Head of caudate nucleus (tissue), 42 donors: ENCODE measurements at regions not wholly inside any gene's neighbourhood (a gene's known extent, or its start where the extent isn't known, plus 50 kb on each side); places are given as distances from the start of the nearest gene placed in this dataset.
A peak's percentile ranks its signal among the peaks of the same experiment; 100 is the strongest.

ENCODE experiments used
- DNase-seq, 42 donors: peaks; one replicate each; pipeline versions ENCODE4 v3.0.0 to v3.0.0-alpha.2; 2020 to 2021; ENCODE audit warnings: mixed read lengths in 7 of 42
- intact Hi-C: fragments of 100-400 bp; cut with DNase I; formaldehyde crosslinking; loops from one replicate; pipeline ENCODE4 v1.15.0; 2022

DNA sequence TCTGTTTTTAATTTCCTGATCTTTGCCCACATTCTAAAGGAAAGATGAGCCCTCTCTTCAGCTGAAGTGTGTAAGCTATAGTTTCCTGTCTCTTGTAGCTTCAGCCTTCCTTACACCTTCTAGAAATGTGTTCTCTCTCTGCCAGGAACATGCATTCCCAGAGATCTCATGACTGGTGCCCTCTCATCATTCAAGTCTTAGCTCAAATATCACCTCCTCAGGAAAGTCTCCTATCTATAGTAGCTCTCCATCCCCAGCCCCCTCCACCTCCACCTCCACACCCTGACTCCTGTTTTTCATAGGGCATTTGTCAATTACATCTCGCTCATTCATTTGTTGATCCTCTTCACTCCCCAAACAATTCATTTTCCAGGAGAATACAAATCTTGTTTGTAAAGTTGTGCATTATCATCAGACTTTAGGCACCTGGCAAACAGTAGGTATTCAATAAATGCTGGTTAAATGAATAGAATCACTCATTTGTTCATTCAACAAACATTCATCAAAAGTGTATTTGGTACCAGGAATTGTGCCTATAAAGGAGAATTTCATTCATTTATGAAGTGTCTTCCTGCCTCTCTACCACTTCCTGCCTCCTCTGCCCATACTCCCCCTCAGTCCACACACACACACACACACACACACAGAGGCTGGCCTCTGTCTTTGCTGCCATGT, 160.3 kb downstream of the BBOX1 start:
- intact Hi-C loops, result no loop called here
- no peak for DNase-seq

DNA sequence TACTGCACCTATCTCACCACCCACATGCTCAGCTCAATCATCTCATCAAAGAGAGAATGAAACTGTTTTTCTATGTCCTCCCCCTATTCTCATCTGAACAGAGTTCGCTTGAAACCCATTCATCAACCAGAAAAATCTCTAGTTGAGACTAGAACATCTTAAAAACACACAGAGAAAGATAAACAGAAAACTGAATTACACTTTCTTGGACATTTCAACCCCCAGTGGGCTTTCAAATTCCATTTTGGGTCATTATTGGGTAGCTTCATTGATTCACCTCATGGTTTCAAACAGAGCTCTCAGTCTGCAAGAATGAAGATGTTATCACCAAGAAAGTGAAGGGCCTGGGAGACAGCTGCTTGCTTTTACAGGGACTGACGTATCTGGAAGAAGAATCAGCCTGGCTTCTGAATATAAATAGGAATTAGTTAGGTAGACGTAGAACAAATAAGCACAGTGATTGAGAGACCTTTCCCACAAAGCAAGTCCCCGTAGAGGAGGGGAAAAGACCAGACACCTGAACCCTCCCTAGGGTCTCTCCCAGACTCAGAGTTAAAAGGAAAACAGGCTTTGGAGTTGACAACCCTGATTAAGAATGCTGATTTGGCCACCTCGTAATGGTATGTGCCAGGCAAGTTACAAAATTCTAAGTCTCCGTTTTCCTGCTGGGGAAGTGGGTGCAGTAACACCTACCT, 155.7 kb downstream of the BBOX1 start:
- intact Hi-C loops, result no loop called here
- peak in 2 of 42 donors; percentile 36 to 38 for DNase-seq

DNA sequence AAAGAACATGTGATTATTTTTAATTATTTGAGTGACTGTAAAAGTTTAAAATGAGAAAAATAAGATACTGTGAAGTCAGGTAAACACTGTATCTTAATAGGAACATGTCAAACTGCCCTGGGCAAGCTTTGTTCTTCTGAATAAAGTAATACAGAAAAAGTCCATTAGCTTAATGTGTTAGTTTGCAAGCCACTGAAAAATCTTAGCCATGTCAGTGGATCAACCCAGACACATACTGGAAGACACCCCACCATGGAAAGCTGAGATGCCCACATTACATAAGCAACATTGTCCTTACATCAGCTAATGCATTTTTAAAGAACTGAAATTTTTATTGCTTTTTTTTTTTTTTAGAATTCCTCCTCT, 155.2 kb downstream of the BBOX1 start:
- no peak for DNase-seq
- intact Hi-C loops, result no loop called here

DNA sequence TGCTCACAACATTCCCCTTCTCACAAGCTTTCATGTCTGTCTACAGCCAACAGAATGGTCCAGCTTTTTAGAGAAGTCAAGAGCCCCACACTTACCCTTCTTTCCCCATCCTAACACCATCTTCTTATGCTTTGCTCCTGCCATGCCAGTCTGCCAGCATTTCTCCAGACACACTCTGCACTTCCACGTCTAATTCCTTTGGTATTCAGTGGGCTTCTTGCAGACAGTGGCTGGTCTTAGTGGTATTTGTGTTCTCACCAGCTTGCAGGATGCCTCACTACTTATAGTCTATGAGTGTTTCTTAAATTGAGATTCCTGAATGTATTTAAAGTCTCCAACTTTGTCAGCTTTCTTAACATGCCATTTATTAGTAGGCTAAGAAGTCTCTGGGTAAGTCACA, 154.4 kb downstream of the BBOX1 start:
- intact Hi-C loops, result no loop called here
- no peak for DNase-seq

DNA sequence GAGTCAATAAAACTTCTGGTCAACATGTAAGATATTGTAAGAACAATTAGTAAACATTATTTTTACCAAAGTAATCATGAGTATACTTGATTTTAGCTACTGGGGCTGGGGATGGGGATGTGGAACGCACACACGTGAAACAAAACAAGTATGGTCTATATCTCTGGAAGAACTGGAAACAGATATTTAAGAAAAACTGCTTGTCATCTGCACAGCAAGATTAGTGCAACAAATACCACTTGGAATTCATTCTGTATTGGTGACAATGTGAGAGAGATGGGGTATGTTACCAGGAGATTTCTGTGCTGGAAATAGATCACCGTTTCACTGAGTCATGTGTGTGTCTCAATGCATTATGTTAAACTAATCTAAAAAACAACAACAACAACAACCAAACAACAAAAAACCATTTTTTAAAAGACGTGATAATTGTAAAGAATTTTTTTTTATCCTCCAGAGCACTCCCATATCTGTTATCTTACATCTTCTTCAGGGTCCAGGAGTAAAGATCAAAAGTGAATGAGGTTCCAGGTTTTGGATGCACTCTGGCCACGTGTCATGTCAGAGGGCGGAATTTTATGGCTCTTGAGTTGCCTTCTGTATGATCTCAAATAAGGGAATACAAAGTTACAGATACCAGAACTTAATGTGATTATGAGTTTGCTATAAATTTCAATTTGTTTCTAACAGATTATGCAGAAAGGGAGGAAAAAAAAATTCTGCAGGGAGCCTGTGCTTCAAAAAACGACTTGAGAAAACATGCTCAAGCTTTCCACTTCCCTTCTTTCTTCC, 153.0 kb downstream of the BBOX1 start:
- intact Hi-C loops, result no loop called here
- DNase-seq, result no peak

DNA sequence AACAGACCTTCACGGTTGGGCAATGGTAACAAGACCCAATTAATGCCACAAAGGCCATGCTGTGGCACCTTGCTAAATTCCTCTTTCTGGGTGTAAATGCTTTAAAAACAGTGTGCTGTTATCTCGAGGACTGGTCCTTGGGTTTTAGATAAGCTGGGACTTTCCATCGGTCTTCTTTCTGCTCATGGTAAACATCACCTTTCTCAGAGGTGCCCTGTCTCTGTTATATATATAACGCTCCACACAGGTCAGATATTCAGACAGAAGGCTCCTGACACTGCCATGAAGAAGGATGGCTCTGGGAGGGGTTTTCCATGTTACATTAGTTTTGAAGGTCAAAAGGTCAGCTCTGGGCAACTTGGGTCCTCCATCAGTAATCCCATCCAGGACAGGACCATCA, 151.6 kb downstream of the BBOX1 start:
- intact Hi-C loops, result no loop called here
- no peak for DNase-seq

DNA sequence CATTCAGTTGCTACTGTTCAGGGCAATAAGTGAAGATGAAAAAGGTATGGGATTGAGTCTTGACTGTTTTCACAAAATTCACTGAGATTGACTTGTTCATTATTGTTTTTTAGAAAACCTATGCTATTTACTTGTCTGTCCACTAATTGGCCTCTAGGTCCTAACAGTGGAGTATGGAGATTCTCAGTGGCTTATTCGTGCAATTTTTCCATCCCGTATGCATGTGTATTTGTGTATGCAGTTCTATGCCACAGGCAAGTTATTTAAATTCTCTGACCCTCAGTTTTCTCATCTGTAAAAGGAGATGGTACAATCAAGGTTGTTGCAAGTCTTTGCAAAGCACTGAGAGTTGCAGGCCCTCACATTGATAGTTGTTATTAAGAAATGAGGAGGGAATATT, 151.0 kb downstream of the BBOX1 start:
- intact Hi-C loops, result no loop called here
- no peak for DNase-seq

DNA sequence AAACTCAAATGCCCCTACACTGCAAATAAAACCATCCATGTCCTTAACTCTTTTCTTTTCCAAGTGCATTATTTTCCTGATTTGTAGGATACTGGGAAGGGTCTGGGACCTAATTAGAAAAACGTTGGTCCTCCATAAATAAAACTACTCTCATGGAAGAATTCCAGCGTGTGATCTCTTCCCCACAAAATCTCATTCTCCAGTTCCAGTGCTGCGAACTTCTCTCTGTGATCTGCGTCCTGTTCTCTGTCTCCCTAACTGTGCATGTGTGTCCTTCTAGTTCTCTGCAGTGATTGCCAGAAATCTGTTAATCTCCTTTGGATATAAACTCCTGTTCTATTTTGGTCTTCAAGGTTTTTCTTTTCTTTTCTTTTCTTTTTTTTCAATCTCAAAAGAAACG, 148.1 kb downstream of the BBOX1 start:
- intact Hi-C loops, result no loop called here
- no peak for DNase-seq

DNA sequence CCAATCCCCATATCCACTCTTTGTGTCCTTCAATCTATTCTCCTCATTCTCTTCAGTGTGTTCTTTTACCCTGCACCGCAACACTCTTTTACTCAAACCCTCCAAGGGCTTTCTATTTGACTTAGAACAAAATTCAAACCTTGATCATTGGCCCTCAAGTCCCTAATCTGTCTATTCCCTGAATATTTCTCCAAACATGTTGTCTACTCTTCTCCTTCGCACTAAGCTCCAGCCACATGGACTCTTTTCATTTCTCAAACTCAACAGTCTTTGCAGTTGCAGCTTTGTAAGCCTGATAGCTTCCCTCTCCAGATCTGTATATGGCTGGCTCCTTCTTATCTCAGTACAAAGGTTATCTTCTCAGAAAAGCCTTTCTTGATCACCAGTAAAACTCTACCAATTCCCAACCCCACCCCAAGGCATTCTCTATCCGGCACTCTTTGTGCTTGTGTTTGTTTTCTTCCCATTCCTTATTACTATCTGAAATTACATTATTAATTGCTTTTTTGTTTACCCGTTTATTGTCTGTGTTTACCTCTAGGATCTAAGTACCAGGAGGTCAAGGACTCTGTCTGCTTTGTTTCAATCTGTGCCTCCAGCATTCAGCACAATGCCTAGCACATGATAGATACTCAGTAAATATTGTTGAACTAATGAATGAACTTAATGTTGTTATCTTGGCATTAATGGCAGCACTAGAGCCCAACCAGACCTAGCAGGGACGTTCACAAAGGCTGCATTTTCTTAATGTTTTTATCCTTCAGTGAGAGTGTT, 147.4 kb downstream of the BBOX1 start:
- DNase-seq, result no peak
- intact Hi-C loops, result no loop called here

DNA sequence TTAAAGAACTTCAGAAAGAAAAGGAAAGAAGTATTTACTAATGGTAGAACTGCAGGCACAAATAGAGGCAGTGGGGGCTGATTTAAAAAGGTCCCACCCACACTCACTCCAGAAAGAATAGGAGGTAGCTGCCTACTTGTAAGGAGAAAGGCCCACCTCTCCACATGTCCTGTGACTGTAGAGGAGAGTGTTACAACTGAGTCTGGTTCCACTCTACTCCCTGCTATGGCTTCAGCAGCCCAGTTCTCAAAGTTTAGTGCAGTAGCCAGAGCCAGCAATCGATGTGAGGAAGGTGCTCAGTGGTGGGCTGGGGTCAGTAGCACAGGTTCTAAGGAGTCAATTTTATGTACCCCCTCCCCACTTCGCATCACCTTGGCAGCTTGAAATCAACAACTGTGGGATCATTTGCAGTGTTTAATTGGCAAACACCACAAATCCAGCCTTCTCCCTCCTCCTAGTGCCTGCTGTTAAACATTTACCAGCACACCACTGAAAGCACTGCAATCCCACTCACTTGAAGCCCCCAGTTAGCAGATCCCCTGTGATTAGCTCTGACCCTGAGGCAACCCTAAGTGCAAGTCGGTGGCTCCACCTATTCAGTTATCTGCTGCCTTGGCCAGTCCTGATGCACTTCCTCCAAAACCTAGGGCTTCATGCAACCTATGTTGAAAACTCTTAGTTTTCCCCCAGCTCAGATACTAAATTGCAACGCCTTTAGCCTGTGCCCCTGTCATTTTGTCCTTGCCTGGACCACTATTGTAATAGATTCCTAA, 146.6 kb downstream of the BBOX1 start:
- intact Hi-C loops, result no loop called here
- DNase-seq, result no peak

DNA sequence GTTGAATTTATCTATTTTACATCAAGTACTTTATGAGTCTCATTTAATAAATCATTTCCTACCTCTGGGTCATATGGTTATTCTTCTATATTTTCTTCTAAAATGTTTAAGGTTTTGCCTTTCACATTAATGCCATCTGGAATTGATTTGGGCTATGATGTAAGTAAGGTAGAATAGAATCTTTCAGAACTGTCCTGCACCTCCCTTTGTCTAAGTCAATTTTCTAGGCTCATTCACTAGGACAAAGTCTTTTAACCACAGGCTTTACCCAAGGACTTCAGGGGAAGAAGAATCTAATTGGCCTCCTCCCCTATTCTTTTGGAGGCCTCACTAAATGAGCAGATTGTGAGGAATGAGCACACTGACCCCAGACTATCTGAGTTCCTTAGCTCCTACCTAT, 146.0 kb downstream of the BBOX1 start:
- intact Hi-C loops, result no loop called here
- no peak for DNase-seq

DNA sequence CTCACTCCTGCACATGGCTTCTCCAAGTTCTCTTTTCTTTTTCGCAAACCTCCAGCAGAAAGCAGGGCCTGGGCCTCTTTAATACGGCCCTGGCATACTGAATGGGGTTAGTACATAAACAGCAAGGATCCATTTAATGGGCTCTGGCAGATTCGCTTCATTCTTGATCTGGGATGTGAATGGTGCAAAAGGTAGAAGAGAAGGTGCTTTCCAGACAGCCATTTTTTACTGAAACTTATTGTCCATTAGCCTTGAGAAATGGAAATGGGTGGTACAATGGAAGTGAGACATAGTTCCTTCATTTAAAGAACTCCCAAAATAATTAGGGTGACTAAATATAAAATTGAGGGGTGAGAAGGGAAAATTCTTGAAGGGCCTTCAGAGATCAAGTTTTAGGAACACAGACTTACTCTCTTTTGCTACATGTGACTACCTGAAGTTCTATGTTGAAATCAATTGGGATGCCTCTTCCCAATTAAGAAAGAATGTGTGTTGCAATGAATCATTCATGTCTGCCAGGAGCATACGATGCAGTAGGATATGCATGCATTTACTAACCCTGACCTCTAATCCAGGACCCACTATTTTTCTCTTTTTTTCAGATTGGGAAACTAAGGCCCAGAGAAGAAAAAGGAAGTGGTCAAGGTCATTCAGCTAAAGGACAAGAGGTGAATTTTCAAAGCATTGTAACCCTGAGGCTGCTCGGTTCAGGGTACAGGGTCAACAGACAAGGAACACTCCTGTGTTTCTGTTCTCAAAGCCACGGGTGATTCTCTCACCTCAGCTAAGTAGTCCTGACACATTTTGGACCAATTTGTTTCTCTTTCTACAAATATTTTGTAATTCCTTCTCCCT, 144.1 kb downstream of the BBOX1 start:
- no peak for DNase-seq
- intact Hi-C loops, result loop anchor here (2.0 kb wide), 1 partner anchor 302 kb away; no protein-coding TSS in a partner anchor

DNA sequence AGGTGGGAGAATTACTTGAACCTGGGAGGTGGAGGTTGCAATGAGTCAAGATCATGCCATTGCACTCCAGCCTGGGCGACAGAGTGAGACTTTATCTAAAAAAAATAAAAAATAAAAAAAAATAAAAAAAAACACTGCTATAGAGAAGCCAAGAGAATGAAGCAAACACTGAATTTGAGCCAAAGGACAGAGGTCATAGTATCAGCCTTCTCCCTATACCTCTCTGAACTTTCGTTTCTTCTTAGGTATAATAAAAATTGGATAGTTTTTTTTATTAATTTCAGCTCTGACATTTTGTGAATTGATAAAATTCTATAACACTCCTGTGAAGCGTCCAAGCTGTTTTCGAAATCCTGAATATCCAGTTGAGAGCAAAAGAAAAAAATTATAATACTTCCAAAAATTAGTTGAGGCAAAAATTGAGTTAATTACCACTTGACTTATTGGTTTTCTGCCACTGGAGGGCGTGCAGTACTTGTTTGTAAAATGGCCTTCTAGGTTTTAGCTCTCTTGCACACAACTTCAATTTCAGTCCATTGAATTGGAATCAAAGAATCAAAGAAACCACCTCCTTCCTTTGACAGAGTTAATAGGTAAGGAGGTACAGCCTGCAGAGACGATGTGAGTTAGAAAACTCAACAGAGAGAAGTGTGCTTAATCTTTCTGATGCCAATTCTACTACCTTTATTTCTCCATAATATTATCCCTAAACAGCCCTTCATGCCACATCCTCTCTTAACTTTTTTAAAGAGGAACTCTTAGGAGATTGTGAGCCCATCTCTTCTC, 143.2 kb downstream of the BBOX1 start:
- DNase-seq, result peak in 38 of 42 donors; percentile 11 to 87 (median 62)
- intact Hi-C loops, result loop anchor here (2.0 kb wide), 1 partner anchor 303 kb away; no protein-coding TSS in a partner anchor

DNA sequence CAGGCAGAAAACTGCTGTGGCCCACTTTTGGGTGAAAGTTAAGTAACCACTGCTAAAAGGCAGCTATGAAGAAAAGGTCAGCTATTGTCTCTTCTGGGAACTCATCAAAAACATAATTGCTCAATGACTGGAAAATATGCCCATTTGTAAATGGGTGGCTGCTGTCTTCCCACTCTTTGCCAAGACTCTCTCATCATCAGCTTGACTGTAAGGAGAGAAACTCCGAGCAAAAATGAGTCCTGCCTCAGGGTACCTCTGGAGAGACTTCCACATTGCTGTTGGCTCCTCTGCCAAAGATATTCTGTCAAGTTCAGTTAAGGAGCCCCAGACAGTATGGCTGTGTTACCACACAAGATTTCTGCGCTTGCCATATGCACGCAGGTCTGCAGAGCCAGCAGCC, 138.7 kb downstream of the BBOX1 start:
- intact Hi-C loops, result no loop called here
- DNase-seq, result no peak

DNA sequence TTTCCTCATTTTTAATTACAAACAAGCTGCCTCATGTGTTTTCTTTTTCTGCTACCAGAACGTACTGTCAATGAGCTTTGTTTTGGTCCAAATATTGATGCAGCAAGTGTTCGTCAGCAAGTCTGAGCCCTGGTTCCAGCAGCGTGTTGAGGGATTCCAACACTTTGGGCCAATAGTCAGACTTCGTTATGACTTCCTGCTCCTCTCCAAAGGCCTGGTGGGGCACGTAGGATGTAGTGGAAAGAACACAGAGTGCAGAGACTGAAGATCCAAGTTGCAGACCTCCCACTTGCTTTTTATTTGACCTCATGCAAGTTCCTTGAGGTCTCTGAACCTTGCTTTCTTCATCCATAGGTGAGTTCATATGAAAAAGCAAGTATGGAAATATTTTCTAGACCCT, 138.2 kb downstream of the BBOX1 start:
- DNase-seq, result no peak
- intact Hi-C loops, result no loop called here
